SK-N-SH treated with all-trans-retinoic acid at 6 μM for 48 hours (cell line): ENCODE measurements at regions not wholly inside any gene's neighbourhood (a gene's known extent, or its start where the extent isn't known, plus 50 kb on each side); places are given as distances from the start of the nearest gene placed in this dataset.
A peak's percentile ranks its signal among the peaks of the same experiment; 100 is the strongest.

ENCODE experiments used
- ATAC-seq: fragments of 200-7000 bp; cut with Tn5 transposase; 3 replicates; pipeline ENCODE4 v1.9.1; 2020; ENCODE audit warnings: mild to moderate bottlenecking, moderate library complexity
- ARNTL ChIP-seq: fragments of 450-650 bp; formaldehyde crosslinking; IDR thresholded peaks from 2 replicates; pipeline ENCODE4 v1.5.0; 2020; ENCODE audit warnings: low read depth, mild to moderate bottlenecking, moderate library complexity, borderline replicate concordance
- BACH2 ChIP-seq: fragments of 250-450 bp; sonication (Bioruptor Pico); IDR thresholded peaks from 2 replicates; pipeline ENCODE4 v1.9.0; 2021; ENCODE audit warnings: mild to moderate bottlenecking, borderline replicate concordance
- CSDC2 ChIP-seq: fragments of 250-450 bp; sonication (Bioruptor Pico); IDR thresholded peaks from 2 replicates; pipeline ENCODE4 v1.5.0; 2020; ENCODE audit warnings: mild to moderate bottlenecking, moderate library complexity
- ESRRG ChIP-seq: fragments of 250-450 bp; sonication (Bioruptor Pico); IDR thresholded peaks from 2 replicates; pipeline ENCODE4 v1.6.1; 2021; ENCODE audit warnings: mild to moderate bottlenecking
- GLIS3 ChIP-seq: fragments of 250-450 bp; sonication (Bioruptor Pico); IDR thresholded peaks from 2 replicates; pipeline ENCODE4 v1.5.0; 2020; ENCODE audit warnings: mild to moderate bottlenecking, moderate library complexity
- ISL1 ChIP-seq: fragments of 250-450 bp; sonication (Bioruptor Pico); IDR thresholded peaks from 2 replicates; pipeline ENCODE4 v2.1.2; 2022; ENCODE audit warnings: mild to moderate bottlenecking, moderate library complexity
- PATZ1 ChIP-seq: fragments of 250-450 bp; sonication (Bioruptor Pico); IDR thresholded peaks from 2 replicates; pipeline ENCODE4 v1.8.0; 2020; ENCODE audit warnings: mild to moderate bottlenecking, moderate library complexity, borderline replicate concordance
- PPARA ChIP-seq: fragments of 250-450 bp; sonication (Bioruptor Pico); IDR thresholded peaks from 2 replicates; pipeline ENCODE4 v1.5.0; 2020; ENCODE audit warnings: mild to moderate bottlenecking, borderline replicate concordance
- RARB ChIP-seq: fragments of 250-450 bp; sonication (Bioruptor Pico); IDR thresholded peaks from 2 replicates; pipeline ENCODE4 v1.8.0; 2021; ENCODE audit warnings: mild to moderate bottlenecking, moderate library complexity
- SNAI2 ChIP-seq: fragments of 250-450 bp; sonication (Bioruptor Pico); IDR thresholded peaks from 2 replicates; pipeline ENCODE4 v1.5.0; 2020; ENCODE audit warnings: mild to moderate bottlenecking, moderate library complexity
- TCF4 ChIP-seq: fragments of 250-450 bp; sonication (Bioruptor Pico); IDR thresholded peaks from 2 replicates; pipeline ENCODE4 v1.8.0; 2021; ENCODE audit warnings: mild to moderate bottlenecking, moderate library complexity, borderline replicate concordance
- TOX ChIP-seq: fragments of 250-450 bp; sonication (Bioruptor Pico); IDR thresholded peaks from 2 replicates; pipeline ENCODE4 v1.8.0; 2021; ENCODE audit warnings: mild to moderate bottlenecking, moderate library complexity, borderline replicate concordance
- ZFP3 ChIP-seq: fragments of 250-450 bp; sonication (Bioruptor Pico); IDR thresholded peaks from 2 replicates; pipeline ENCODE4 v1.5.0; 2020; ENCODE audit warnings: mild to moderate bottlenecking, moderate library complexity
- ZNF565 ChIP-seq: fragments of 450-650 bp; formaldehyde crosslinking; conservative IDR thresholded peaks from 2 replicates; pipeline ENCODE4 v1.5.0; 2020; ENCODE audit warnings: low read depth, mild to moderate bottlenecking, moderate library complexity
- ZNF8 ChIP-seq: fragments of 450-650 bp; formaldehyde crosslinking; IDR thresholded peaks from 2 replicates; pipeline ENCODE4 v1.5.0; 2020; ENCODE audit warnings: mild to moderate bottlenecking, moderate library complexity
- TF ChIP-seq, protein P1 (sequence below): fragments of 250-450 bp; sonication (Bioruptor Pico); IDR thresholded peaks from 2 replicates; pipeline ENCODE4 v1.5.0; 2020; ENCODE audit warnings: mild to moderate bottlenecking, moderate library complexity
- TF ChIP-seq, protein P2 (sequence below): fragments of 250-450 bp; sonication (Bioruptor Pico); IDR thresholded peaks from 2 replicates; pipeline ENCODE4 v1.8.0; 2021; ENCODE audit warnings: low read depth, mild to moderate bottlenecking, moderate library complexity, borderline replicate concordance

DNA sequence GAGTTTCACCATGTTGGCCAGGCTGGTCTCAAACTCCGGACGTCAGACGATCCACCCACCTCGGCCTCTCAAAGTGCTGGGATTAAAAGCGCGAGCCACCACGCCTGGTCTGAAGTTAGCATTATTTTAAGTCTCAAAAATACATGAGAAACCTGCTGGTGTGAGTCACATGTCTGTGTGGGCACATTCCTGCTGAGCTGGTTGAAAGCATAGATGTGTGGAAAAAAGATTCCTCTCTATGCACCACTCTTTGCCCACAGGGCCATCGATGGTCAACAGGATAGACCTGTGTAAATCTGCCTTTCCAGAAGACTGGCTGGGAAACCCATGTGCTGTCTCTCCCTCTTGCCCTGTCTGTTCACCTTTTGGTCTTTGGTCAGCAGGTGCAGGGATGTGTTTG lies 63.5 kb downstream of the CHRD start:
- no peak for TF ChIP-seq CSDC2 (CRISPR knock-in tag)
- TF ChIP-seq RARB (CRISPR knock-in tag), result no peak
- TF ChIP-seq ZNF565 (CRISPR knock-in tag), result no peak
- TF ChIP-seq PATZ1, result no peak
- no peak for TF ChIP-seq SNAI2 (CRISPR knock-in tag)
- no peak for TF ChIP-seq BACH2 (CRISPR knock-in tag)
- TF ChIP-seq ZNF8, result no peak
- TF ChIP-seq PPARA (CRISPR knock-in tag), result no peak
- no peak for TF ChIP-seq TOX (CRISPR knock-in tag)
- TF ChIP-seq GLIS3, result no peak
- TF ChIP-seq ZFP3 (CRISPR knock-in tag), result no peak
- no peak for ATAC-seq

DNA sequence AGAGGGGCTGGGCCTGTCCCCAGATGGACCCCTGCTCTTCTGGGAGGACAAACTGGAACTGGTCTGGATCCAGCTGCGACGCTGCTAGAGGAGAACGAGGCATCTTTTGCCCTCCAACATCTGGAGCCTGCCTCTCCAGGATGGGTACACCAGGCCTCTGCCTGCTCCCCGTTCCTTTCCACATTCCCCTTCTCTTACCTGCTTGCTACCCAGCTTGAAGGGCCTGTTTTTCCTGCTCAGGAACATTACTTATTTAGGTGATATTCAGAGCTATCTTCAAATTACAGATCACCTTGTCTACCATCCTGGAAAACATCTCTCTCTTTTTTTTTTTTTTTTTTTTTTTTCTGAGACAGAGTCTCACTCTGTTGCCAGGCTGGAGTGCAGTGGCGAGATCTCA lies 64.0 kb downstream of the CHRD start:
- TF ChIP-seq TCF4, result no peak
- no peak for ATAC-seq

DNA sequence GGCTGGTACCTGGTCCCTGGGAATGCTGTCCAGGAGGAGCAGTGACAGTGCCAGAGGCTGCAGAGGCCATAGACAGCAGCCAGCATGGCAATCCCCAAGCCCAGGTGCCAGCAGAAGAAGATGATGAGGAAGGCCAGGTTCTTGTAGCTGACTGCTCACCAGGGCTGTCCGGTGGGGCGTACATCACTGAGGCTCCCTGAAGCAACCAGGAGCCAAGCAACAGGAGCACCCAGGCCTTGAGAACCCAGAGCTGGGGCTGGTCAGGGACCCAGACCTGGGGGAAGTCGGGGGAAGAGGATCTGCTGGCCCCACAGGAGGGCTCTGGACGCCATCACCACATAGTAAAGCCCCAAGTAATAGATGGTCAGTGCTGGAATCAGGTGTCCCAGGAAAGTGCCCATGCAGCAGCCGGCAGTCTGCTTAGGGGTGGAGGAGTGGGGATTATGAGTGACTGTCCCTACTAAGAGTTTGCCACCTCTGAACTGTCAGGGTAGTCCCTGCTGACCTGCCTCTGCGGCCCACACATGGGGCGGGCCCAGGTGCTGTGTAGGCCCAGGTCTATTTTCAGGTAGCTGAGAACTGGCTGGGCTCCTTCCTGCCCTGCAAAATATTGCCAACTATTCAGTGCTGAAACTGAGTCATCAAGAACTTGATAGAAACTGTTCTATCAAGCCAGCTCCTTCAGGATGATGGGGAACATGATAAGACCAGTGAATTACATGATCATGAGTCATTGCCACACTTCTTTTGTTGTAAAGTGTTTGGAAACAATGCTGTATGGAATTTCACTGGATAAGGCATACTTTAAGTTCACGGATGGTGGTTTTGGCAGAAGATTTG lies 68.7 kb downstream of the CHRD start:
- ATAC-seq, result peak; percentile 86
- TF ChIP-seq ISL1 (CRISPR knock-in tag), result peak; percentile 81
- TF ChIP-seq, protein P1, sequence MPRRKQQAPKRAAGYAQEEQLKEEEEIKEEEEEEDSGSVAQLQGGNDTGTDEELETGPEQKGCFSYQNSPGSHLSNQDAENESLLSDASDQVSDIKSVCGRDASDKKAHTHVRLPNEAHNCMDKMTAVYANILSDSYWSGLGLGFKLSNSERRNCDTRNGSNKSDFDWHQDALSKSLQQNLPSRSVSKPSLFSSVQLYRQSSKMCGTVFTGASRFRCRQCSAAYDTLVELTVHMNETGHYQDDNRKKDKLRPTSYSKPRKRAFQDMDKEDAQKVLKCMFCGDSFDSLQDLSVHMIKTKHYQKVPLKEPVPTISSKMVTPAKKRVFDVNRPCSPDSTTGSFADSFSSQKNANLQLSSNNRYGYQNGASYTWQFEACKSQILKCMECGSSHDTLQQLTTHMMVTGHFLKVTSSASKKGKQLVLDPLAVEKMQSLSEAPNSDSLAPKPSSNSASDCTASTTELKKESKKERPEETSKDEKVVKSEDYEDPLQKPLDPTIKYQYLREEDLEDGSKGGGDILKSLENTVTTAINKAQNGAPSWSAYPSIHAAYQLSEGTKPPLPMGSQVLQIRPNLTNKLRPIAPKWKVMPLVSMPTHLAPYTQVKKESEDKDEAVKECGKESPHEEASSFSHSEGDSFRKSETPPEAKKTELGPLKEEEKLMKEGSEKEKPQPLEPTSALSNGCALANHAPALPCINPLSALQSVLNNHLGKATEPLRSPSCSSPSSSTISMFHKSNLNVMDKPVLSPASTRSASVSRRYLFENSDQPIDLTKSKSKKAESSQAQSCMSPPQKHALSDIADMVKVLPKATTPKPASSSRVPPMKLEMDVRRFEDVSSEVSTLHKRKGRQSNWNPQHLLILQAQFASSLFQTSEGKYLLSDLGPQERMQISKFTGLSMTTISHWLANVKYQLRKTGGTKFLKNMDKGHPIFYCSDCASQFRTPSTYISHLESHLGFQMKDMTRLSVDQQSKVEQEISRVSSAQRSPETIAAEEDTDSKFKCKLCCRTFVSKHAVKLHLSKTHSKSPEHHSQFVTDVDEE (CRISPR knock-in tag), result no peak
- peak; percentile 62; the same call in 1 of the 2 replicates for TF ChIP-seq ZFP3 (CRISPR knock-in tag)
- TF ChIP-seq CSDC2 (CRISPR knock-in tag), result peak; percentile 59
- TF ChIP-seq SNAI2 (CRISPR knock-in tag), result no peak
- no peak for TF ChIP-seq TOX (CRISPR knock-in tag)
- TF ChIP-seq, protein P2, sequence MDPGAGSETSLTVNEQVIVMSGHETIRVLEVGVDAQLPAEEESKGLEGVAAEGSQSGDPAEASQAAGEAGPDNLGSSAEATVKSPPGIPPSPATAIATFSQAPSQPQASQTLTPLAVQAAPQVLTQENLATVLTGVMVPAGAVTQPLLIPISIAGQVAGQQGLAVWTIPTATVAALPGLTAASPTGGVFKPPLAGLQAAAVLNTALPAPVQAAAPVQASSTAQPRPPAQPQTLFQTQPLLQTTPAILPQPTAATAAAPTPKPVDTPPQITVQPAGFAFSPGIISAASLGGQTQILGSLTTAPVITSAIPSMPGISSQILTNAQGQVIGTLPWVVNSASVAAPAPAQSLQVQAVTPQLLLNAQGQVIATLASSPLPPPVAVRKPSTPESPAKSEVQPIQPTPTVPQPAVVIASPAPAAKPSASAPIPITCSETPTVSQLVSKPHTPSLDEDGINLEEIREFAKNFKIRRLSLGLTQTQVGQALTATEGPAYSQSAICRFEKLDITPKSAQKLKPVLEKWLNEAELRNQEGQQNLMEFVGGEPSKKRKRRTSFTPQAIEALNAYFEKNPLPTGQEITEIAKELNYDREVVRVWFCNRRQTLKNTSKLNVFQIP (CRISPR knock-in tag), result no peak
- no peak for TF ChIP-seq ESRRG (CRISPR knock-in tag)

- TF ChIP-seq ZFP3 (CRISPR knock-in tag) (0 out of 2 replicates have a peak, but pooled peaks have one; percentile 0), ARNTL (CRISPR knock-in tag) (no peak), TCF4 (no peak)
- TF ChIP-seq, protein P1 (CRISPR knock-in tag), result no peak
- ATAC-seq, result peak; percentile 72; the same call in 2 of the 3 replicates
These were observed 69.3 kb downstream of the CHRD start for GRCh38 chr3:184449161-184449515.
